ENCODE measurements at regions not wholly inside any gene's neighbourhood (a gene's known extent, or its start where the extent isn't known, plus 50 kb on each side); places are given as distances from the start of the nearest gene placed in this dataset.

- TF ChIP-seq, protein P1, sequence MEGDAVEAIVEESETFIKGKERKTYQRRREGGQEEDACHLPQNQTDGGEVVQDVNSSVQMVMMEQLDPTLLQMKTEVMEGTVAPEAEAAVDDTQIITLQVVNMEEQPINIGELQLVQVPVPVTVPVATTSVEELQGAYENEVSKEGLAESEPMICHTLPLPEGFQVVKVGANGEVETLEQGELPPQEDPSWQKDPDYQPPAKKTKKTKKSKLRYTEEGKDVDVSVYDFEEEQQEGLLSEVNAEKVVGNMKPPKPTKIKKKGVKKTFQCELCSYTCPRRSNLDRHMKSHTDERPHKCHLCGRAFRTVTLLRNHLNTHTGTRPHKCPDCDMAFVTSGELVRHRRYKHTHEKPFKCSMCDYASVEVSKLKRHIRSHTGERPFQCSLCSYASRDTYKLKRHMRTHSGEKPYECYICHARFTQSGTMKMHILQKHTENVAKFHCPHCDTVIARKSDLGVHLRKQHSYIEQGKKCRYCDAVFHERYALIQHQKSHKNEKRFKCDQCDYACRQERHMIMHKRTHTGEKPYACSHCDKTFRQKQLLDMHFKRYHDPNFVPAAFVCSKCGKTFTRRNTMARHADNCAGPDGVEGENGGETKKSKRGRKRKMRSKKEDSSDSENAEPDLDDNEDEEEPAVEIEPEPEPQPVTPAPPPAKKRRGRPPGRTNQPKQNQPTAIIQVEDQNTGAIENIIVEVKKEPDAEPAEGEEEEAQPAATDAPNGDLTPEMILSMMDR (IDR thresholded peaks at IDR 0.05; ENCODE audit: low read depth, low read length, poor library complexity, severe bottlenecking), result no peak
- no peak for TF ChIP-seq EZH2phosphoT487 (IDR thresholded peaks at IDR 0.05; ENCODE audit: borderline replicate concordance, low read length)
Observed at GRCh38 chr15:96144734-96145133, 185.8 kb upstream of the NR2F2 start.

Data from DOHH2 (cell line).